ENCODE measurements at regions not wholly inside any gene's neighbourhood (a gene's known extent, or its start where the extent isn't known, plus 50 kb on each side); places are given as distances from the start of the nearest gene placed in this dataset.

- TF ChIP-seq PTRF (tag; IDR thresholded peaks at IDR 0.05) (peak; percentile 71), NFIC (IDR thresholded peaks at IDR 0.05) (peak; percentile 70), CCNT2 (IDR thresholded peaks at IDR 0.05; ENCODE audit: borderline replicate concordance, extremely low read depth, insufficient read length, low read depth, low read length) (no peak)
Observed at GRCh38 chr5:68423154-68423811, 207.7 kb downstream of the PIK3R1 start (continued).

GRCh38 chr5:68424799-68425537 lies 209.4 kb downstream of the PIK3R1 start:
- ChIA-PET CTCF (ENCODE audit: low intra/inter-chr PET ratio) (no interaction called here), POLR2A (interaction anchor here (0.7 kb wide), 1 partner anchor 9 kb away, joined by 5 read pairs; no protein-coding TSS in a partner anchor)
- H3K9ac ChIP-seq (ENCODE audit: insufficient read depth in 1 of 2, low read depth in 2 of 2, low read length in 2 of 2): no peak overlapping the region
- no TSS peak for BruUV-seq (replicated peaks)
- peak overlapping the region; percentile 59 for H2AFZ ChIP-seq (ENCODE audit: low read depth, low read length)
- in situ Hi-C loops (cut with MboI) (no loop called here), intact Hi-C loops (cut with micrococcal nuclease) (no loop called here)
- H3K27me3 ChIP-seq (ENCODE audit: control insufficient read depth in 2 of 2, insufficient read depth in 2 of 2, low read length in 2 of 2): no peaks in the 10 kb centered on the region
- FAIRE-seq: peak; percentile 55
- no peaks in the 10 kb centered on the region for H4K20me1 ChIP-seq (replicated peaks; ENCODE audit: control insufficient read depth, insufficient read depth, low read length)
- WGBS (ENCODE audit: insufficient coverage, low coverage, missing lambda C conversion rate): 19% methylated on average over 6 of the region's 6 CpGs
- peaks cover 46 to 90% of the 10 kb centered on the region in 2 experiments for H3K4me1 ChIP-seq (replicated peaks in 1 of 2; ENCODE audit: control insufficient read depth in 2 of 2, insufficient read depth in 2 of 2, low read length in 2 of 2)
- no peak overlapping the region for H3K4me3 ChIP-seq
- no peak for ATAC-seq
- H3K79me2 ChIP-seq (ENCODE audit: control insufficient read depth, insufficient read depth, low read length): no peaks in the 10 kb centered on the region
- H3K4me2 ChIP-seq (ENCODE audit: insufficient read depth, low read length): 0 out of 2 replicates have a peak overlapping the region, but pooled peaks have one; percentile 27
- peak in 1 of 4 experiments; percentile 65 for DNase-seq (ENCODE audit: extremely low read depth in 1 of 4, low spot score in 3 of 4)
- no peaks in the 10 kb centered on the region for H3K9me3 ChIP-seq (replicated peaks; ENCODE audit: control insufficient read depth, insufficient read depth, low read depth, low read length)
- peak overlapping the region; percentile 64 for H3K27ac ChIP-seq (ENCODE audit: extremely low read depth, low read depth, low read length)
- H3K9me1 ChIP-seq (ENCODE audit: control insufficient read depth, insufficient read depth, low read length): no peaks in the 10 kb centered on the region
- H3K36me3 ChIP-seq (ENCODE audit: control insufficient read depth, insufficient read depth, low read length): no peaks in the 10 kb centered on the region
- TF ChIP-seq DDX20 (tag; IDR thresholded peaks at IDR 0.05; ENCODE audit: low read depth) (peak; percentile 71; the same call in 1 of the 2 replicates), NR2C1 (IDR thresholded peaks at IDR 0.05) (peak; percentile 97), NR2C1 (tag; IDR thresholded peaks at IDR 0.05) (peak; percentile 99), ZNF668 (CRISPR knock-in tag; IDR thresholded peaks at IDR 0.05) (peak; percentile 15; the same call in 1 of the 2 replicates), TAL1 (IDR thresholded peaks at IDR 0.05) (0 out of 2 replicates have a peak, but pooled peaks have one; percentile 16), MAZ (CRISPR knock-in tag; conservative IDR thresholded peaks at IDR 0.05 in 1 of 2, IDR thresholded peaks at IDR 0.05 in 1 of 2) (0 out of 4 replicates have a peak, but pooled peaks of 1 of the 2 experiments have one; percentile 15), FOSL1 (tag; conservative IDR thresholded peaks at IDR 0.05) (peak; percentile 76), ZNF395 (CRISPR knock-in tag; IDR thresholded peaks at IDR 0.05) (peak; percentile 83; the same call in 1 of the 2 replicates), TSHZ1 (CRISPR knock-in tag; IDR thresholded peaks at IDR 0.05) (peak; percentile 62; the same call in 1 of the 2 replicates), ZBTB9 (CRISPR knock-in tag; IDR thresholded peaks at IDR 0.05) (no peak)

All from K562 (cell line).